ENCODE measurements at regions not wholly inside any gene's neighbourhood (a gene's known extent, or its start where the extent isn't known, plus 50 kb on each side); places are given as distances from the start of the nearest gene placed in this dataset.
"Not testable (repeated sequence)": the region's sequence is repeated elsewhere in the genome, so short reads cannot be mapped to it uniquely, and the experiment has no call there.

DNA sequence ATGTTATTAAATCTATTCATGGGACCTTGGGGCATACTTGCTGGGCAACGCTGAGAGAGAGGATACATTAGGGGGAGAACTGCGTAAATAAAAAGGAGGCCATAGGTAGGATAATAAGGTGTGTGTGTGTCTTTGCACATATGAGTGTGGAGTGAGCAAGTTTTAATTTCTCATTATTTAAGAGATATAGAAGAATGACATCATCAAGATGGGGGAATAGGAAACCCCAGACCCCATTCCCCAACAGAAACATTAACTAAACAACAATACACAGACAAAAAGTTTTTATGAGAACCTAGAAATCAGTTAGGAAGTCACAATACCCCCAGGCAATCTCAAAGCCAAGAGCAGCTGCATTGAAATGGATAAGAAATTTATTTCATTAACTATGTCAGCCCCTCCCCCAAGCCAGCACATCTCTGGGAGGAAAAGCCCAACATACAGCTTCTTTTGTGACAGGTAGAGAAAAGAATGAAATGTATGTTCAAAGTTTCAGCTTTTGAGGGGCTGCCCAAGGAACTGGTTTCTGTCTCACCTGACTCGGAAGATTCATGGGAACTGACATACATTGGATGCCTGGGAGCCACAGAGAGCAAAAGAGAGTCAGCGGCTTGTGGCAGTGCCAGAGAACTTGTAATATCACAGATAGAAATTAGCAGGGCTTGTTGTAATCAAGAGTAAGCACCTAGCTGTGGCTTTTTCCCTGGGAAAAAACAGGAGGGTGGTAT is 234.3 kb upstream of the NFIA start:
- DNase-seq, result no peak

GRCh38 chr1:60847391-60847790 is 235.0 kb upstream of the NFIA start:
- DNase-seq, result no peak

DNA sequence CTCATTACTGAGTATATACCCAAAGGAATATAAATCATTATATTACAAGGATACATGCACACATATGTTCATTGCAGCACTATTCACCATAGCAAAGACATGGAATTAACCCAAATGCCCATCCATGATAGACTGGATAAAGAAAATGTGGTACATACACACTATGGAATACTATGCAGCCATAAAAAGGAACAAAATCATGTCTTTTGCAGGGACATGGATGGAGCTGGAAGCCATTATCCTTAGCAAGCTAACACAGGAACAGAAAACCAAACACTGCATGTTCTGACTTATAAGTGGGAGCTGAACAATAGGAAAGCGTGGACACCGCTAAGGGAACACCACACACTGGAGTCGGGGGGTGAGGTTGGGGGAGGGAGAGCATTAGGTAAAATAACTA is 236.7 kb upstream of the NFIA start:
- not testable (repeated sequence) for DNase-seq

DNA sequence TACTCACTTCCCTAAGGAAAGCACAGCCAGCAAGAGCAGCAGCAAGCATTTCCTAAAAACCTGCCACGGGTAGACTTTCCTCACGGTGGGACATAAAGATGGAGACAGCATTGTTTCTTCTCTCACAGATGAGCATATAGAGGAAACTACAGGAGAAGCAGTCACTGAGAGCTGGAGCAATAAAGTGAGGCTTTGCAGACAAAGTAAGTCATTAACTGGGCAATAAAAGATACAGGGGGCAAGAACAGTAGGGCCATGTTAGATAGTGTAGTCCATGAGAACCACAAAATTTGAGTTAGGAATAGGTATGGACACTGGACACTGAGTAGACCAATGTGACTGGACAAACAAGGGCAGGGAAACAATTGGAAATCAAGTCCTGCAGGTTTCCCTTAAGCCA is 240.1 kb upstream of the NFIA start:
- DNase-seq, result no peak

GRCh38 chr1:60841116-60842046 is 241.0 kb upstream of the NFIA start:
- DNase-seq, result no peak

DNA sequence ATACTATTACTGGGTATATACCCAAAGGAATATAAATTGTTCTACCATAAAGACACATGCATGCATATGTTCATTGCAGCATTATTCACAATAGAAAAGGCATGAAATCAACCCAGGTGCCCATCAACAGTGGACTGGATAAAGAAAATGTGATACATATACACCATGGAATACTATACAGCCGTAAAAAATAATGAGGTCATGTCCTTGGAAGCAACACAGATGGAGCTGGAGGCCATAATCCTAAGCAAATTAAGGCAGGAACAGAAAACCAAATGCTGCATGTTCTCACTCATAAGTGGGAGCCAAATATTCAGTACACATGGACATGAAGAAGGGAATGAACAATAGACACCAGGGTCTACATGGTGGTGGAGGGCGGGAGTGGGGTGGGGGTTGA is 241.9 kb upstream of the NFIA start:
- not testable (repeated sequence) for DNase-seq

GRCh38 chr1:60835649-60836048 is 246.7 kb upstream of the NFIA start:
- no peak for DNase-seq

DNA sequence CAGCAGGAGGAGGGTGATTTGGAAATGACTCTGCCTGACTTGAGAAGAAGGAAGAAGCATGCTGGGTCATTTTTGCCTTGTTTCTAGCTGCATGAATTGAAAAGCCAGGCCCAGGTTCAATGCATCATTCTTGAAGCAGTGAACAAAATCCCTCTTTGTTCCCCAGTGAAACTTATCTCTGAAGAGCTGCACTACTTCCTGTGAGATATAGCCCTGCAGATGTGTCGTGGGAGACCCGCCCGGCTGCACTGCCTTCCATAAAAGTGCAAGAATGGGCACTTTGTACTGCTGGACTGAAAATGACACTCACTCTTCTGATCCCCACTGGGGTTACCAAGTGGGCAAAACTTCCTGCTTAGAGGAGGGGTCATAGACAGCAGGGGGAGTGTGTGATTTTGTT is 249.2 kb upstream of the NFIA start:
- DNase-seq, result no peak

- no peak for DNase-seq
Measured at GRCh38 chr1:60832367-60832766, 250.0 kb upstream of the NFIA start.

DNA sequence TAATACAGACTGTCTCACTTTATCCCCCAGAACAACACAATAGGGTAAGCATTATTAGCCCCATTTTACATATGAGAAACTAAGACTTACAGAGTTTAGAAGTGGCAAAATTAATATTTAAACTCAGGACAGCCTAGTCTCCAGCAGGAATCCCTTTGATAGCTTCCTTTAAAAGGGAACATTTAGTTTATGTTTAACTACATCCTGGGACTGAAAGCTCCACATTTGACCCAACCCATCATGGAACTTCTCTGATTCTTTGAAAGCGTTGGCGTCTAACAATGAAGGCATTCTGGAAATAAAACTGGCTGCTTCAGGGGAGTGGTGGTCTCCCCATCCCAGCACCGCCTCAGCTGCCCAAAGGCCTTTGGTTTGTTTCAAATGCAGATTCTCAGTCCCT is 250.6 kb upstream of the NFIA start:
- no peak for DNase-seq

DNA sequence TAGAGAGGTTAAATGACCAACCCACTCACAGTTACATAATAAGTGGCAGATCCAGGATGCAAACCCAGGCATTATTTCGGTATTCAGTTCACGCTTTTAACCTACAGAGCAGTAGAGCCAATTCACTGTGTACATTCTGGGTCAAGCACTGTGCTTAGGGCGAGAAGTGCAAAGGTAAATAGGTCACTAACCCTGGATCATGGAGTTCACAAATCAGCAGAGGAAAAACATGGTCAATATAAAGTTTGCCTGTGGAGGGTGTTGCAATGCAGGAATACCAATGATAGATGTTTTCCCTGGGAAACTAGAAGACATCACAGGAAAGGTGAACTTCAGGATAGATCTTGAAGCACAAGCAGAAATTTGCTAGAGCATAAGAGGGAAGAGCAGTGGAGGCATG is 253.4 kb upstream of the NFIA start:
- no peak for DNase-seq

DNA sequence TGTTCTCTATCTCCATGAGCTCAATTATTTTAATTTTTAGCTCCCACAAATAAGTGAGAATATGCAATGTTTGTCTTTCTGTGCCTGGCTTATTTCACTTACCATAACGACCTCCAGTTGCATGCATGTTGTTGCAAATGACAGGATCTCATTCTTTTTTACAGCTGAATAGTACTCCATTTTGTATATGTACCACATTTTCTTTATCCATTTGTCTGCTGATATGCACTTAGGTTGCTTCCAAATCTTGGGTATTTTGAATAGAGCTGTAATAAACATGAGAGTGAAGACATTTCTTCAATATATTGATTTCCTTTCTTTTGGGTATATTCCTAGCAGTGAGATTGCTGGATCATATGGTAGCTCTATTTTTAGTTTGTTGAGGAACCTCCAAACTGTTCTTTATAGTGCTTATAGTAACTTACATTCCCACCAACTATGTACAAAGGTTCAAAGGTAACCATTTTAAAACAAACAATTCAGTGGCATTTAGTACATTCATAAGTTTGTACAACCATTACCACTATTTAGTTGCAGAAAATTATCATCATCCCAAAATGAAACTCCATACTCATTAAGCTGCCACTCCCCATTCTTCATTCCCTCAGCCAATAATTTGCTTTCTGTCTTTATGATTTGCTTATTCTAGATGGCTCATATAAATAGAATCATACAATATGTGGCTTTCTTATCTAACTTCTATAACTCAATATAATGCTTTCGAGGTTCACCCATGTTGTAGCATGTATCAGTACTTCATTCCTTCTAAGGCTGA is 255.9 kb upstream of the NFIA start:
- DNase-seq, result no peak

GRCh38 chr1:60825593-60825992 is 256.8 kb upstream of the NFIA start:
- DNase-seq, result no peak

DNA sequence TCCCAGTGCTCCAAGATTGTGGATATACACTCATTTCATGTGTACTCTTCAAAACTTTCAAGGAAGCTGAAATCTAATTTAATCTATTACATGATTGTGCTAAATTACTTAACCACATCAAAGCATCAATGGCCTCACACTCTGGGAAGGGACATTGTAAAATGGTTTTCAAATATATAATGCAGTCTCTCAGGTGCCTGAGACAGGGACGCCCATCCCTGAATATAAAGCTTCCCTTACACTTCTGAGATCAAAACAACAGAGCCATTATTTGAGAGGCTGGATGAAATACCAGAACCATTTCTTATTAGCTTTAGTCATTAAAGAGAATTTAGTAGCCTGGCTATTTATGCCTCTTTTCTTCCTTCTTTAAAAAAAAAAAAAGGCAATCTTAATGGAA is 259.2 kb upstream of the NFIA start:
- DNase-seq, result no peak

GRCh38 chr1:60822252-60822651 is 260.1 kb upstream of the NFIA start:
- DNase-seq, result no peak

DNA sequence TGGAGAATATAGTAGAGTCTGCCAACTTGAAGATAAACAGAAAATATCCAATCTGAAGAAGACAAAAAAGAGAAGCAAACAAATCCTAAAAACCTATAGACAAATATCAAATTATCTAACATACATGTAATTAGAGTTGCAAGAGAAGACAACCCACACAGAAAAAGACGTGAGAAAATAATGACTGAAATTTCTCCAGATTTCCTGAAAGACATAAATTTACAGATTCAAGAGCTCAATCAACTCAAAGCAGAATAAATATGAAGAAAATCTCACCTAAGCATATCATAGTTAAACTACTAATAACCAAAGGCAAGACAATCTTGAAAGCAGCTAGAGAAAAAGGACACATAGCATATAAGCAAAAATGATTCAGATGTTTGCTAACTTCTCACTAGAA is 261.2 kb upstream of the NFIA start:
- DNase-seq, result no peak

- DNase-seq, result no peak
Measured at GRCh38 chr1:60818969-60819701, 263.2 kb upstream of the NFIA start.

DNA sequence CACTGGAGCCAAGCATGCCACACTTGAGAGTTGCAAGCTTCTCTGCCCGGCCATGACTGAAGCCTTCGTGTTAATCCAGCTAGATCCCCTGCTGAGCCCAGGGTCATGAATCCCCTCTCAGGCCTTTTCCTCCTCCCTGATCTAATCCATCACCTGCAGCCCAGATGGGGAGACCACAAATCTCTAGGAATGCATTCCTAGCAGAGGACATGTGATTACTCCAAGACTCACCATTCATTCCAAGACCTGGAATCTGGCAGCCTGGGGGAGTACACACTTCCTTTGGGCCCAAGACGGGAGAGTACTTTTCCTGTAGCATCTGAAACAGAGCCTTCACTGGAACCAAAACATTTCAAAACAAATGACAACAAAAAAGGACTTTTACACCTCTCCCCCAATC is 269.3 kb upstream of the NFIA start:
- DNase-seq, result no peak

DNA sequence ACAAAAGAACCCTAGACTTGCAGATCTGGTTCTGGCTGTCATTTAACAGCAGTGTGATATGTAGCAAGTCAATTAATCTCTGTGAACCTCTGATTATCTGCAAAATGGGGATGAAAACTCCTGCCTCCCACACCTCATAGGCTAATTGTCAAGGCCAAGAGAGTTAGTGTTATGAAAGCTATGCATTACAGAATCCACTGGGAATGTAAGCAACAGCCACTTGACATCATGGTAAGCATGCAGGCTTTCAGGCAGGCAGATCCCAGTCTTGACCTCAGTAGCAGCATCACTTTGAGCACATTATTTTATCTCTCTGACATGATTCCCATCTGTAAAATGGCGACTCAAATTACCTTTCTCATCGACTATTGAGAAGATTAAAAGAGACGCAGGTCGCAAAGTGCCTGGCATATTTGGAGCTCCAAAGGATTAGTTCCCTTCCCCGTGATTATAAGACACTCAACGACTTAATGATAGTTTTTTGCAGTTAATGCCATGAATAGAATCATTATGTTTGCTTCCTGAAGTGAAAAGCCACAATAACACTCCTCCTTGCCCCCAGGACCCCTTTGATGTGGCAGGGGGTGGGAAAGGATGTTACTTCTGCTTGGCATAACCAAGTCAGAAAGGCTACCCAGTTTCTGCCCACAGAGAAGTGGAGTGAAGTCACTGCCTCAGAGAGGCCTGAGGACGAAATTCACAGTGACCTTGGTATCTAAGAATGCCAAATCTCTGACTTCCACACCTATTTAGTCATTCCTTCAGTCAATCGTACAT is 273.0 kb upstream of the NFIA start:
- no peak for DNase-seq

GRCh38 chr1:60808676-60809075 is 273.7 kb upstream of the NFIA start:
- DNase-seq, result no peak

DNA sequence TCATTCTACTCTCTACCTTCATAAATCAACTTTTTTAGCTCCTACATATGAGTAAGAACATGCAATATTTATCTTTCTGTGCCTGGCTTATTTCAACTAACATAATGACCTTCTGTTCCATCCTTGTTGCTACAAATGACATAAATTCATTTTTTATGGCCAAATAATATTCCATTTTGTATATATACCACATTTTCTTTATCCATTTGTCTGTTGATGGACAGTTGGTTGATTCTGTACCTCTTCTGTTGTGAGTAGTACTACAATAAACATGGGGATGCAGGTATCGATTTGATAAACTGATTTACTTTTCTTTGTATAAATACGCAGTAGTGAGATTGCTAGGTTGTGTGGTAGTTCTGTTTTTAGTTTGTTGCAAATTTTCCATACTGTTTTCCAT is 279.5 kb upstream of the NFIA start:
- no peak for DNase-seq

DNA sequence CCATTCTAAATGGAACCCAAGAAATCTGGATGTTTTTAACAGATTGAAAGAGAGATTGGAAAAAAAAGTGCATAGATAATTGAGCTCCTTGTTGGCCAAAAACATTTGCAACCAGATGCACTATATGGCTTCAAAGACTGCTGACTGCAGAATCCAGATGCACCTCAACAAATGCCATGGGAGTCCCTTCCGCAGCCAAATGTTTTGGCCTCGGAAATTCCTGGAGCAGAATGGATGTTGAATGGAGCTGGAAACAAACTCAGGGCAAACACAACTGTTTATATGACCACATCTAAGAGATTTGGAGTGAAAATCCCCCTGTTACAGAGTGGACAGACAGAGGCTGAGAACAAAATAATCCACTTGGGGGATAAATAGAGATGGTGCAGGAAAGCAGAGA is 285.0 kb upstream of the NFIA start:
- no peak for DNase-seq
